NOMO-1 (cell line): ENCODE measurements at regions not wholly inside any gene's neighbourhood (a gene's known extent, or its start where the extent isn't known, plus 50 kb on each side); places are given as distances from the start of the nearest gene placed in this dataset.
"Not testable (repeated sequence)": the region's sequence is repeated elsewhere in the genome, so short reads cannot be mapped to it uniquely, and the experiment has no call there.

ENCODE experiments used
- DNase-seq, 2 experiments: peaks; one replicate each; lab custom pipeline; 2025; ENCODE audit not compliant: unreplicated experiment in 2 of 2; lab: John Stamatoyannopoulos, UW

DNA sequence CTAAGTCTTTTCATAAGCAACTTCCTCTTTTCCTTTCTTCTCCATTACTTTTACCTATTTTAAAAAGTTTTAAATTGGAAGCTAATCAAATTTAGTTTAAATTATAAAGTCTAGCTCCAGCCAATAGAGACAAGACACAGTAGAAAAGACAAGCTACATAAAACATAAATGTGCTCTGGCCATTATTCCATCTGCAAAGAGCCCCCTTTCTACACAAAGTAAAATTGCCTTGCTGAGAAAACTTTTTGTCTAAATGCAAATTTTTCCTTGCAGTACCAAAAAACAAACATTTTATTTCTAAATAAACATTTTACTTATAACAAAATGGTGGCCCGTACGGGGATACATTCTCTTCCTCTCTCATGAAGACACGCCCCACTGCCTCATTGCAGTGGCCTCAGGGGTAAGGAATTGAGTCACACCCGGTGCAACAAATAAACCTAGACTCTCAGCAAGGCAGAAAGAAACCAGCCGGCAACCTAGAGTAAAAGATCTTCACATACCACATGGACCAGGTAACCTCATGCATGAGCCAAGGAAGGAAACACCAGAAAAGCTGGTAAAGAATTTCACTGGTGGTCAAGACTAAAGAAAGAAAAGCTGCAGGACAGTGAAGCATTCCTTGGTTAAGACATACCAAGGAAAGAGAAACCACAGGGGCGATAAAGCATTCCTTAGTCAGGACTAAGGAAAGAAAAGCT lies 71.6 kb upstream of the ZNF746 start:
- DNase-seq: no peak

DNA sequence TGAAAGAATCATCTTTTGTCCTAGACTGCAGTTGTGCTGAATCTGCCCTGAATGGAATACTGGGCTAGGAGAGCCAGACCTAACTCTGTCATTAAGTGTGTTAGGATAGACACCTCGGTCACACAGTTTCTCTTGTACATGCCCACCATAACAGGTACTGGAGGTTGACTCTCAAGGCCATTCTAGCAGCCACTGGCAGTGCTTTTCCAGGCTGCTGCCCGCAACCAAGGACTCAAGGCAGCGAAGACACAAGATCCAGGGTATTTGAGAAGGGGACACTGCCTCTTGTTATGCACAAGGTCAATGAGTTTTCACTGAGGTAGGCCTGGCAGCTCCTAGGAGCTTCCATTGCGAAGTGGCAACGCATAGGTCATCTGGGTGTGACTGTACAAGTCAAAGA lies 70.6 kb upstream of the ZNF746 start:
- no peak for DNase-seq

DNA sequence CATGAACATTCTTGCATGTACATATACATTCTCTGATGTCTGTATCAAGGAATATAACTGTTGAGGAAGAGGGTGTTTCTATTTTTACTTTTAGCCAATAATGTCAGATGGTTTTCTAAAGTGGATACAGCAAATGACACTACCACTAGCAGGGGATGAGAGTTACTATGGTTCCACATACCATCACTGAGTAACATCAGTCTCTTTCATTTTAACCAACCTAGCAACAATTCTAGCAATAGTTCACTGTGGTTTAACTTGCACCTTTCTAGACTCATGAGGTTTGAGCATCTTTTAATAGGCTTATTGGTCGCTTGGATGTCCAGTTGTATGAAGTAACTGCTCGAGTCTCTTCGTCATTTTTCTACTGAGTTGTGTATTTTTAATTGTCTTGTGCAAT lies 68.5 kb upstream of the ZNF746 start:
- DNase-seq: no peak

DNA sequence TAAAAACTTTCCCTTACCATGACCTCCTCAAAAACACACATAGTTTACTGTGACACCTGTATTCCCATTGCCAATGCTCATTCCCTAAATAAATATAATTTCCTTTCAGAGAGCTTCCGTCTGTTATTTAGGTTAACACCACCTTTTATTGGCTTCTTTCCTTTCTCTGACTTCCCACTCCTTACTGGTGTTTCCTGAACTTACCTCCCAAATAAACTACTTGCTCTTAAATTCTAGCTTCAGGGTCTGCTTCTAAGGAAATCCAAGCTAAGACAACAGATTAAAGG lies 67.4 kb upstream of the ZNF746 start:
- DNase-seq: no peak

DNA sequence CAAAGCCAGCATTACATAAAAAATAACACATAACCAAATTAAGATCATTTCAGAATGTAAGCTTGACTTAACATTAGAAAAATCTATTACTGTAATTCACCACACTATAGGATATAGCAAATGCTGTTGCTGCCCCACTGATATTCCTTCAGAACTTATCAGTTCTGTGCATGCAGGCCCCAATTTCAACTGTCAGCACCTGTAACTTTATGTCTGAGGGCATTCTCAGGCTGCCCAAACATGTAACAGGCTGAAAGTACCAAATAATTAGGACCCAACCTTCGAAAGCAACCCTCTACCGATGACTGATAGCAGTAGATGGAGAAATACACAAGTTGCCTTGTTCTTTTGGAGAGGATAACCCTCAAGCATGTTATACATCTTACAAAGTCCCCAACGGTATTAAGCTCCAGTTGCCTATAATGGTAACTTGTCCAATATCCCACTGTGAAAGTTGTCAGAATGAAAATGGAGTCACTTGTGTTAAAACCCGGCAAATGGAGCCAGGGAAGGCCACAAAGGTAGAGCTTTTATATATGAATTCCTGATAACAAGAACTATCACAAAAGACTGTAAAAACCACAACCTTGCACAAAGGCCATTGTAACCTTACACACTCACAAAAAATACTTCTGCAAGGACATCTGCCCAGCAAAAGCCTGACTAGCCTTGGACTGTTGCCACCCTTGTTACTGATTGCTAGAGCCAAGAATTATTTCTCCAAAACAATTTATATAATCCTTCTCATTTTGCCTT lies 66.9 kb upstream of the ZNF746 start:
- DNase-seq: no peak

DNA sequence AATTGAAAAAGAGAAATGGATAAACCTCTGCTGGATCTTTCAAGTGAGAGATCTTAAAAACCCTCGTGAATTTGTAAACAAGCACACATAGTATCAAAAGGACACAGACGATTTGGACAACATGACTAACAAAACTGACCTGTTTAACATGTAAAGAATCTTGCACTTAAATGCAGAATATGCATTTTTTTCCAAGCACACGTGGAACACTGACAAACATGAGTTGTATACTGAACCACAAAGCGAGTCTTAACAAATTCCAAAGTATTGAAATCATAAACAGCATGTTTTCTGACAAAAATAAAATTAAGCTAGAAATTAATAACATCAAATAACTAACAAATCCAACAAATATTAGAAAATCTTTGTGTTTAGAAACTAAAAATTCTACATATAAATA lies 65.0 kb upstream of the ZNF746 start:
- DNase-seq: no peak

DNA sequence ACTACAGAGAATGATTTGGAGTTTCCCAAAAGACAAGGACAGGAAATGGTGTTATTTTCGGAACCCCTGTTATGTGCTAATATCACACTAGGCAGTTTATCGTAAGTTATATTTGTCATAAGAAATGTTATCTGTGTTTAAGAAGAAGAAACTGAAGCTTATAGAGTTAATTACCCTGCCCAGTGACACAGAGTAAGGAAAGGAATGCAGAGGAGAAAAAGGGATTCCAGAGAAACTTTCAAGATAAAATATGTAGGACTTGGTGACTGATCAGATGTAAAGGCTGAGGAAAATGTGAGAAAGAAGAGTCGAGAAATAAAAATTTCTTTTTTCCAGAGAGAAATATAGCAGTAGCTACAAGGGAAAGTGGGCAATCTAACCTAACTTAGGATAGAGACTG lies 63.5 kb upstream of the ZNF746 start:
- no peak for DNase-seq

DNA sequence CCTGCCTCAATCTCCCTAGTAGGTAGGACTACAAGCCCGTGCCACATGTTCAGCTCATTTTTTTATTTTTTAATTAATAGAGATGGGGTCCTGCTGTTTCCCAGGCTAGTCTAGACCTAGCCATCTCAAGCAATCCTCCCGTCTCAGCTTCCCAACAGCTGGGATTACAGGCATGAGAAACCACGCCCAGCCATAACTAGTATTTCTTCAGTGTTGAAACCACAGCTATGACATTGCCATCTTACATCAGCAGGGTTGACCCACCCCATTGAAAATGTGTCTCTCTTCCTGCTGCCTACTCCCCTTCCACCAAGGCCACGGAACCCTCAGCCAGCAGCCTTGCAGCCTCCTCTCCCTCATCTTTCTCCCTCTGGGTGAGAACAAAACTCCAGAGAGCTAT lies 62.1 kb upstream of the ZNF746 start:
- peak; percentile 1 to 2 for DNase-seq

DNA sequence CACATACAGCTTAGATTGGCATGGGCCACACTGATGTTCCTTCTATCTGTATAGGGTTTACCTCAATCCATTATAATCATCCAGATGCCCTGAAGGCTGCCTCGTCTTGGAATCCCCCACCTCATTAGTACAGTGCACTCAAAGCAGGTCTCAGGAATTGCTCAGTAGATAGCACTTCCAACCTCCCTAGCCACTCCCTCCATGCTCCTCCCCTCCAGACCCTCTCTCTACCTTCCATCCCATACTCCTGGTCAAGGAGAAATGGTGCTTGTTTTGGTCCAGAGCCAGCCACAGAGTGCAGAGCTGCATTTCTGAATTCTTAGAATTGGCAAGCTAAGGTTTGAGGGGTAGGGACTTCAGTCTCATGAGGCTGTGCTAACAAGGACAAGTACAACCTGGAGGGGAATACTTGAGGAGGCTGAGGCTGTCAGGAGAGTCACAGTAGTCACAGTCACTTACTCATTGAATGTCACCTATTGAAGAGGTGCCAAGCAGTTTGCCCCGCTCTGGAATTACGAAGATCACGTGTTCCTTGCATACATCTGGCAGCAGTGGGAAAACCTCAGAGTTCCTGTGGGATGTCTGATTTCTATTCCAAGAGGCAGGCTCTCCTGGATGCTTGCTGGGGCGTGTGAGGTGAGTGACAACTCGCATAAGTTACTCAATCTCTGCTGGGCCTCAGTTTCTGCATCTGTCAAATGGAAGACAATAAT lies 60.7 kb upstream of the ZNF746 start:
- DNase-seq: no peak

DNA sequence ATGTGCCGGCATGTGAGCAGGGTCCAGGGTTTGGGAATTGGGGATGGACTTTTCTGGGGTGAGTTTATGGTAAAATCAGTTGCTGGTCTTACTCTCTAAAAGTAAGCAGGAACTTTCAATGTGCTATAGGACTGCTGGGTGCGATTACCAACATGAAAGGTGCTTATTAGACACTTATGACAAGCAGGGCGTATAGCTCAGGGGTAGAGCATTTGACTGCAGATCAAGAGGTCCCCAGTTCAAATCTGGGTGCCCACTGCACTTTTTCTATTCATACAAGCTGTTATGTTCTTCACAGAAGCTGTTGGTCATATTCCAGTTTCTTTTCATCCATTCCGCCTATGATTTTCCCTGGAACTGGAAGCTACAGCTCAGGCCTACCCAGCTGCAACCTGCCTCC lies 58.9 kb upstream of the ZNF746 start:
- DNase-seq: not testable (repeated sequence)

DNA sequence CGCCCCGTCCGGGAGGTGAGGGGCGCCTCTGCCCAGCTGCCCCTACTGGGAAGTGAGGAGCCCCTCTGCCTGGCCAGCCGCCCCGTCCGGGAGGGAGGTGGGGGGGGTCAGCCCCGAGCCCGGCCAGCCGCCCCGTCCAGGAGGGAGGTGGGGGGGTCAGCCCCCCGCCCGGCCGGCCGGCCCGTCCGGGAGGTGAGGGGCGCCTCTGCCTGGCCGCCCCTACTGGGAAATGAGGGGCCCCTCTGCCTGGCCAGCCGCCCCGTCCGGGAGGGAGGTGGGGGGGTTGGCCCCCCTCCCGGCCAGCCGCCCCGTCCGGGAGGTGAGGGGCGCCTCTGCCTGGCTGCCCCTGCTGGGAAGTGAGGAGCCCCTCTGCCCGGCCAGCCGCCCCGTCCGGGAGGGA lies 57.2 kb upstream of the ZNF746 start:
- DNase-seq: not testable (repeated sequence)

DNA sequence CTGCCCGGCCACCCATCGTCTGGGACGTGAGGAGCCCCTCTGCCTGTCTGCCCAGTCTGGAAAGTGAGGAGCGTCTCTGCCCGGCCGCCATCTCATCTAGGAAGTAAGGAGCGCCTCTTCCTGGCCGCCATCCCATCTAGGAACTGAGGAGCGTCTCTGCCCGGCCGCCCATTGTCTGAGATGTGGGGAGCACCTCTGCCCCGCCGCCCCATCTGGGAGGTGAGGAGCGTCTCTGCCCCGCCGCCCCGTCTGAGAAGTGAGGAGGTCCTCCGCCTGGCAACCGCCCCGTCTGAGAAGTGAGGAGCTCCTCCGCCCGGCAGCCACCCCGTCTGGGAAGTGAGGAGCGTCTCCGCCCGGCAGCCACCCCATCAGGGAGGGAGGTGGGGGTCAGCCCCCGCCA lies 56.4 kb upstream of the ZNF746 start:
- DNase-seq: not testable (repeated sequence)

DNA sequence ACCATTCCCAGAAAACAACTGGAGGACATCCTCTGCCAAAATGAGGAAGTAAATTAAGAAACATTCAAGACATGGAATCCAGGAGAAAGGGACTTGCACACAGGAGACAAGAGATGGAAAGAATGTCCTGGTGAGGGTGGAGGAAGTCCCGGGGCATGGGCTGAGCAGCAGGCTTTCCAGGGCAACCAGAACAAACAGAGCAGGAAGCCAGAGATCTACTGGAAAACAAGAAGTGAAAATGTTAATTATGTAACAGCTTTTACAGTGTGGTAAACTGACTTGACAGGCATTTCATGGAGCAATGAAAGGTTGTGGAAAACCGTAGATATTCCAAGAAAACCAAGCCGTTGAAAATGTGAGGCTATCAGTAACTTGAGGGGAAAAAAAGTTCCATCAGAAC lies 55.2 kb upstream of the ZNF746 start:
- peak; percentile 0 to 38 for DNase-seq
